Ammon's horn (tissue), 1 donor: ENCODE measurements at regions not wholly inside any gene's neighbourhood (a gene's known extent, or its start where the extent isn't known, plus 50 kb on each side); places are given as distances from the start of the nearest gene placed in this dataset.
A peak's percentile ranks its signal among the peaks of the same experiment; 100 is the strongest.

Source experiments
- DNase-seq: peaks from one replicate; pipeline ENCODE4 v3.0.0-alpha.2; 2016; ENCODE audit warnings: low spot score

- no peak for DNase-seq
Measured at GRCh38 chr2:46850742-46851141, 64.9 kb downstream of the MCFD2 start.

- DNase-seq = no peak
Measured at GRCh38 chr2:46849721-46850556, 65.7 kb downstream of the MCFD2 start.

- DNase-seq = no peak
Measured at GRCh38 chr2:46849046-46849715, 66.4 kb downstream of the MCFD2 start.

- no peak for DNase-seq
Measured at GRCh38 chr2:46848447-46848846, 67.2 kb downstream of the MCFD2 start.

GRCh38 chr2:46847726-46848412 lies 67.7 kb downstream of the MCFD2 start:
- no peak for DNase-seq

- peak; percentile 52 for DNase-seq
Measured at GRCh38 chr2:46847185-46847710, 68.4 kb downstream of the MCFD2 start.

- DNase-seq = no peak
Measured at GRCh38 chr2:46846536-46846935, 69.1 kb downstream of the MCFD2 start.

GRCh38 chr2:46845542-46846486 lies 69.8 kb downstream of the MCFD2 start:
- DNase-seq = no peak

- DNase-seq = no peak
Measured at GRCh38 chr2:46844443-46844842, 71.2 kb downstream of the MCFD2 start.

- no peak for DNase-seq
Measured at GRCh38 chr2:46844034-46844433, 71.6 kb downstream of the MCFD2 start.

GRCh38 chr2:46843316-46843715 lies 72.3 kb downstream of the MCFD2 start:
- no peak for DNase-seq

GRCh38 chr2:46842876-46843275 lies 72.7 kb downstream of the MCFD2 start:
- DNase-seq = no peak

- peak; percentile 45 for DNase-seq
Measured at GRCh38 chr2:46841621-46842020, 74.0 kb downstream of the MCFD2 start.

- no peak for DNase-seq
Measured at GRCh38 chr2:46839045-46839444, 76.6 kb downstream of the MCFD2 start.

GRCh38 chr2:46837704-46838103 lies 77.9 kb downstream of the MCFD2 start:
- DNase-seq = no peak

- no peak for DNase-seq
Measured at GRCh38 chr2:46837112-46837454, 78.5 kb downstream of the MCFD2 start.

- no peak for DNase-seq
Measured at GRCh38 chr2:46836295-46837111, 79.1 kb downstream of the MCFD2 start.

GRCh38 chr2:46835520-46835919 lies 80.1 kb downstream of the MCFD2 start:
- no peak for DNase-seq

GRCh38 chr2:46832543-46832942 lies 83.1 kb downstream of the MCFD2 start:
- no peak for DNase-seq

- no peak for DNase-seq
Measured at GRCh38 chr2:46831869-46832265, 83.7 kb downstream of the MCFD2 start.
